DND-41 (cell line): ENCODE measurements at regions not wholly inside any gene's neighbourhood (a gene's known extent, or its start where the extent isn't known, plus 50 kb on each side); places are given as distances from the start of the nearest gene placed in this dataset.

ENCODE experiments used
- CTCF ChIP-seq: IDR thresholded peaks from 2 replicates; pipeline ENCODE4 v1.5.1; 2012; ENCODE audit warnings: borderline replicate concordance, low read length, moderate library complexity, mild to moderate bottlenecking; ENCODE audit not compliant: poor library complexity, severe bottlenecking; ENCODE audit errors: extremely low read depth
- EZH2 ChIP-seq: IDR thresholded peaks from 3 replicates; pipeline ENCODE4 v1.6.1; 2012; ENCODE audit warnings: borderline replicate concordance, low read depth, mild to moderate bottlenecking, moderate library complexity, low read length, inconsistent platforms; ENCODE audit not compliant: severe bottlenecking

DNA sequence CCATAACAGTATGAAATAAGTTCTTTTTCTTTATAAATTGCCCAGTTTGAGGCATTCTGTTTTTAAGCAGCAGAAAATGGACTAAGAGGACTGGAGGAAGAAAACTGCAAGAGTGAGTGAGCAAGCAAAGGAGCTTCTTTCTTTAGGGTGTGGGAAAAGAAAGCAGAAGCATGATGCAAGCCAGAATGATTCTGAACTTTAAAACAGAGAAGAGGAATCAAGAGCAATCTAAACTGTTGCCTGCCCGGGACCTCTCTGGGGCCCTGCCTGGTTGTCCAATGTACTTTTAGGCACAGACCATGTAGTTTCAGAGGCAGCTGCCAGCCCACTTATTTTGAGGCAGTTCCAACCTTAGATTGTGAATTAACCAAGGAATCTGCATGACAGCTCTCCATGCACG is 186.3 kb downstream of the PLPP4 start:
- TF ChIP-seq CTCF (no peak), EZH2 (no peak)
